Vagina (tissue), 2 donors: ENCODE measurements at regions not wholly inside any gene's neighbourhood (a gene's known extent, or its start where the extent isn't known, plus 50 kb on each side); places are given as distances from the start of the nearest gene placed in this dataset.

Experiments used
- POLR2A ChIP-seq, 2 donors: fragments of 450-650 bp; IDR thresholded peaks; one replicate each; pipeline ENCODE4 v1.6.1; 2017; ENCODE audit warnings: antibody characterized with exemption in 2 of 2, mild to moderate bottlenecking in 2 of 2, moderate library complexity in 2 of 2
- POLR2AphosphoS5 ChIP-seq, 2 donors: sonication (generic); formaldehyde crosslinking; IDR thresholded peaks; one replicate each; pipeline ENCODE4 v1.9.0; 2017; ENCODE audit warnings: antibody characterized with exemption in 2 of 2, mild to moderate bottlenecking in 2 of 2, low read depth in 1 of 2; ENCODE audit not compliant: insufficient read depth in 1 of 2
- TF ChIP-seq, protein P1 (sequence below), 3 experiments: fragments of 450-650 bp in 2 of 3; fragments of 200-600 bp in 1 of 3; sonication (generic) in 1 of 3; IDR thresholded peaks; one replicate each; pipeline ENCODE4 v1.5.1; 2017 to 2019; ENCODE audit warnings: antibody characterized with exemption in 3 of 3, mild to moderate bottlenecking in 2 of 3, moderate library complexity in 2 of 3

DNA sequence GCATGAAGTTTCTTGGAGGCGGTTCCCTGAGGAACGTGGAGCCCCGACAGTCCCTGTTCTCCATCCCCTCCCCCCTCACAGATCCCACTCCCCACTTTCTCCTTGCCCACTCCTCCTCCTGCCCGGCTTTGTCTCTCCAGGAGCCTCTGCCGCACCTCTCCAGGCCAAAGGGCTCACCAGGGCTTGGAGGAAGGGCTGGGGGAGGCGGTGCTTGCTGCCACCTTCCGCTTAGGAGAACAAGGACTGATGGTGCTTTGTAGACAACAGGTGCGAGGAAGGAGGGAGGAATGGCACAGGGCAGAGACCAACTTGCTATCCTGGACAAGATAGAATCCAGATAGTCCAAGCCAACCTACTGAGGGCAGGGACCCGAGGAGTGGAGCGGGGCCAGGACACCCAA, 103.5 kb upstream of the SMAD3 start:
- TF ChIP-seq, protein P1, sequence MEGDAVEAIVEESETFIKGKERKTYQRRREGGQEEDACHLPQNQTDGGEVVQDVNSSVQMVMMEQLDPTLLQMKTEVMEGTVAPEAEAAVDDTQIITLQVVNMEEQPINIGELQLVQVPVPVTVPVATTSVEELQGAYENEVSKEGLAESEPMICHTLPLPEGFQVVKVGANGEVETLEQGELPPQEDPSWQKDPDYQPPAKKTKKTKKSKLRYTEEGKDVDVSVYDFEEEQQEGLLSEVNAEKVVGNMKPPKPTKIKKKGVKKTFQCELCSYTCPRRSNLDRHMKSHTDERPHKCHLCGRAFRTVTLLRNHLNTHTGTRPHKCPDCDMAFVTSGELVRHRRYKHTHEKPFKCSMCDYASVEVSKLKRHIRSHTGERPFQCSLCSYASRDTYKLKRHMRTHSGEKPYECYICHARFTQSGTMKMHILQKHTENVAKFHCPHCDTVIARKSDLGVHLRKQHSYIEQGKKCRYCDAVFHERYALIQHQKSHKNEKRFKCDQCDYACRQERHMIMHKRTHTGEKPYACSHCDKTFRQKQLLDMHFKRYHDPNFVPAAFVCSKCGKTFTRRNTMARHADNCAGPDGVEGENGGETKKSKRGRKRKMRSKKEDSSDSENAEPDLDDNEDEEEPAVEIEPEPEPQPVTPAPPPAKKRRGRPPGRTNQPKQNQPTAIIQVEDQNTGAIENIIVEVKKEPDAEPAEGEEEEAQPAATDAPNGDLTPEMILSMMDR (IDR thresholded peaks at IDR 0.05), result no peak
- no peak for TF ChIP-seq POLR2A (IDR thresholded peaks at IDR 0.05)
- TF ChIP-seq POLR2AphosphoS5 (IDR thresholded peaks at IDR 0.05; ENCODE audit: insufficient read depth in 1 of 2, low read depth in 1 of 2), result no peak
